H1 (cell line): ENCODE measurements at regions not wholly inside any gene's neighbourhood (a gene's known extent, or its start where the extent isn't known, plus 50 kb on each side); places are given as distances from the start of the nearest gene placed in this dataset.

ENCODE experiments used
- CTCF ChIA-PET: fragments of 300-600 bp; sonication (Branson Sonifier 250); formaldehyde crosslinking; loops from one replicate; lab custom pipeline; 2021; ENCODE audit not compliant: partially characterized antibody; lab: Charles Lee
- POLR2A ChIA-PET: fragments of 300-600 bp; sonication (Branson Sonifier 250); formaldehyde crosslinking; loops from one replicate; lab custom pipeline; 2021; ENCODE audit warnings: inconsistent platforms; ENCODE audit not compliant: partially characterized antibody; lab: Charles Lee
- DNase-seq, 2 experiments: peaks; one replicate each; pipeline versions ENCODE4 v3.0.0 to v3.0.0-alpha.2; 2010 to 2022; ENCODE audit warnings: low spot score in 2 of 2, low read depth in 1 of 2, mixed read lengths in 1 of 2
- FAIRE-seq: peaks from 2 replicates; lab custom pipeline; 2011; peaks lifted over from hg19 to GRCh38; lab: Jason Lieb, UNC
- H2AFZ ChIP-seq: 2 replicates; pipeline ENCODE4 v1.8.1; 2012; ENCODE audit warnings: low read length, inconsistent platforms
- H2AK5ac ChIP-seq: 2 replicates; pipeline ENCODE4 v1.6.1; 2013; ENCODE audit warnings: low read depth, low read length
- H2BK120ac ChIP-seq: replicated peaks from 2 replicates; pipeline ENCODE3; 2013; ENCODE audit warnings: low read depth, low read length, inconsistent platforms
- H2BK12ac ChIP-seq: 2 replicates; pipeline ENCODE4 v1.6.1; 2013; ENCODE audit warnings: low read depth, low read length
- H2BK15ac ChIP-seq: 2 replicates; pipeline ENCODE4 v1.6.1; 2013; ENCODE audit warnings: low read length
- H2BK20ac ChIP-seq: 2 replicates; pipeline ENCODE4 v1.6.1; 2013; ENCODE audit warnings: low read length
- H2BK5ac ChIP-seq: 2 replicates; pipeline ENCODE4 v1.6.1; 2013; ENCODE audit warnings: low read depth, low read length
- H3K14ac ChIP-seq: 2 replicates; pipeline ENCODE4 v1.6.1; 2013; ENCODE audit warnings: inconsistent platforms; ENCODE audit not compliant: insufficient read length
- H3K18ac ChIP-seq: 2 replicates; pipeline ENCODE4 v1.6.1; 2013; ENCODE audit warnings: low read length; ENCODE audit errors: extremely low read depth
- H3K23ac ChIP-seq: 2 replicates; pipeline ENCODE4 v1.6.1; 2013; ENCODE audit warnings: inconsistent platforms; ENCODE audit not compliant: insufficient read length
- H3K23me2 ChIP-seq: 2 replicates; pipeline ENCODE4 v1.6.1; 2013; ENCODE audit warnings: low read depth, low read length
- H3K27ac ChIP-seq: 2 replicates; pipeline ENCODE4 v1.6.1; 2011; ENCODE audit warnings: low read depth, low read length, inconsistent platforms
- H3K27me3 ChIP-seq, 4 experiments: replicated peaks in 1 of 4; 1 replicate in 1 of 4; 2 replicates in 3 of 4; pipeline versions ENCODE4 v1.6.1 to v1.8.1; 2011 to 2013; ENCODE audit warnings: low read length in 3 of 4, mild to moderate bottlenecking in 3 of 4, inconsistent platforms in 2 of 4, mixed read lengths in 2 of 4, moderate library complexity in 1 of 4; ENCODE audit not compliant: control insufficient read depth in 3 of 4, insufficient read depth in 3 of 4; ENCODE audit errors: extremely low read depth in 1 of 4
- H3K36me3 ChIP-seq, 4 experiments: 2 replicates each; pipeline versions ENCODE4 v1.6.1 to v1.8.1; 2011 to 2013; ENCODE audit warnings: mild to moderate bottlenecking in 4 of 4, low read length in 3 of 4, moderate library complexity in 2 of 4, control low read depth in 1 of 4, inconsistent platforms in 1 of 4; ENCODE audit not compliant: insufficient read depth in 4 of 4, control insufficient read depth in 2 of 4
- H3K4ac ChIP-seq: replicated peaks from 2 replicates; pipeline ENCODE3; 2013; ENCODE audit warnings: low read length, low read depth, mixed read lengths, inconsistent platforms; ENCODE audit not compliant: insufficient read length
- H3K4me1 ChIP-seq, 4 experiments: replicated peaks in 1 of 4; 1 replicate in 1 of 4; 2 replicates in 3 of 4; pipeline versions ENCODE4 v1.6.1 to v1.8.1; 2011 to 2013; ENCODE audit warnings: low read length in 3 of 4, inconsistent platforms in 2 of 4, mixed read lengths in 1 of 4; ENCODE audit not compliant: insufficient read depth in 4 of 4, control insufficient read depth in 3 of 4
- H3K4me2 ChIP-seq, 2 experiments: 2 replicates each; pipeline versions ENCODE4 v1.6.1 to v1.8.1; 2011 to 2013; ENCODE audit warnings: low read depth in 2 of 2, low read length in 2 of 2, control low read depth in 1 of 2, inconsistent platforms in 1 of 2, mild to moderate bottlenecking in 1 of 2; ENCODE audit not compliant: insufficient read depth in 1 of 2
- H3K4me3 ChIP-seq, 4 experiments: fragments of 200-600, 300-600 bp in 1 of 4; sonication (generic), shearing (Covaris generic), sonication (Bioruptor Twin) in 1 of 4; 2 replicates each; pipeline versions ENCODE4 v1.5.1 to v1.8.1; 2011 to 2016; ENCODE audit warnings: low read length in 4 of 4, low read depth in 3 of 4, control low read depth in 2 of 4, inconsistent platforms in 2 of 4, mild to moderate bottlenecking in 2 of 4, mixed read lengths in 1 of 4, moderate library complexity in 1 of 4; ENCODE audit not compliant: insufficient read depth in 2 of 4; ENCODE audit errors: extremely low read depth in 1 of 4
- H3K56ac ChIP-seq: replicated peaks from 2 replicates; pipeline ENCODE3; 2013; ENCODE audit warnings: low read depth, mild to moderate bottlenecking, mixed read lengths, low read length, inconsistent platforms; ENCODE audit not compliant: insufficient read length
- H3K79me1 ChIP-seq: 2 replicates; pipeline ENCODE4 v1.6.1; 2013; ENCODE audit warnings: low read depth, low read length, control low read depth
- H3K79me2 ChIP-seq, 2 experiments: 2 replicates each; pipeline versions ENCODE4 v1.6.1 to v1.8.1; 2012 to 2013; ENCODE audit warnings: low read length in 2 of 2, mild to moderate bottlenecking in 2 of 2, inconsistent platforms in 1 of 2; ENCODE audit not compliant: insufficient read depth in 2 of 2, control insufficient read depth in 1 of 2
- H3K9ac ChIP-seq, 4 experiments: replicated peaks in 1 of 4; 1 replicate in 1 of 4; 2 replicates in 3 of 4; pipeline versions ENCODE4 v1.6.1 to v1.8.1; 2011 to 2013; ENCODE audit warnings: low read depth in 3 of 4, low read length in 3 of 4, control low read depth in 2 of 4, mild to moderate bottlenecking in 2 of 4, moderate library complexity in 2 of 4, inconsistent platforms in 1 of 4; ENCODE audit errors: extremely low read depth in 1 of 4
- H3K9me3 ChIP-seq, 2 experiments: 2 replicates each; pipeline versions ENCODE4 v1.6.1 to v1.8.1; 2012 to 2013; ENCODE audit warnings: mild to moderate bottlenecking in 2 of 2, moderate library complexity in 2 of 2, control low read depth in 1 of 2, inconsistent platforms in 1 of 2, low read depth in 1 of 2, low read length in 1 of 2, mixed read lengths in 1 of 2; ENCODE audit not compliant: insufficient read depth in 2 of 2
- H4K20me1 ChIP-seq, 2 experiments: replicated peaks in 1 of 2; 2 replicates each; pipeline versions ENCODE3 to v1.8.1; 2011 to 2013; ENCODE audit warnings: inconsistent platforms in 2 of 2, low read length in 2 of 2, mild to moderate bottlenecking in 1 of 2; ENCODE audit not compliant: insufficient read depth in 2 of 2, control insufficient read depth in 1 of 2
- H4K5ac ChIP-seq: 2 replicates; pipeline ENCODE4 v1.6.1; 2013; ENCODE audit warnings: low read length, low read depth, mixed read lengths, inconsistent platforms; ENCODE audit not compliant: insufficient read length
- H4K8ac ChIP-seq: 2 replicates; pipeline ENCODE4 v1.8.0; 2013; ENCODE audit warnings: mild to moderate bottlenecking, moderate library complexity, low read length, inconsistent platforms; ENCODE audit not compliant: insufficient read depth; ENCODE audit errors: extremely low read depth
- H4K91ac ChIP-seq: replicated peaks from 2 replicates; pipeline ENCODE3; 2013; ENCODE audit warnings: low read length, mixed read lengths, inconsistent platforms; ENCODE audit not compliant: insufficient read length
- BRCA1 ChIP-seq: IDR thresholded peaks from 2 replicates; pipeline ENCODE4 v1.6.1; 2012; ENCODE audit warnings: low read depth, low read length, improper control_type of control experiment
- CBX5 ChIP-seq: fragments of 300-800, 300-1000 bp; sonication (generic); IDR thresholded peaks from 2 replicates; pipeline ENCODE4 v1.7.1; 2016; ENCODE audit warnings: antibody characterized with exemption, low read length, low read depth
- CEBPB ChIP-seq: IDR thresholded peaks from 2 replicates; pipeline ENCODE4 v1.6.1; 2012; ENCODE audit warnings: low read depth, low read length
- GTF2F1 ChIP-seq: IDR thresholded peaks from 2 replicates; pipeline ENCODE4 v1.6.1; 2012; ENCODE audit warnings: low read depth, low read length, improper control_type of control experiment, borderline replicate concordance
- HDAC2 ChIP-seq, 2 experiments: fragments of 300-600 bp in 1 of 2; sonication (generic) in 1 of 2; IDR thresholded peaks; 2 replicates each; pipeline ENCODE4 v1.6.1; 2011 to 2012; ENCODE audit warnings: low read depth in 2 of 2, low read length in 2 of 2, mild to moderate bottlenecking in 2 of 2, moderate library complexity in 2 of 2, borderline replicate concordance in 1 of 2, inconsistent platforms in 1 of 2
- KDM1A ChIP-seq: fragments of 200-600, 300-600 bp; sonication (generic); IDR thresholded peaks from 2 replicates; pipeline ENCODE4 v1.7.1; 2016; ENCODE audit warnings: mild to moderate bottlenecking, low read length, borderline replicate concordance
- KDM4A ChIP-seq: IDR thresholded peaks from one replicate; pipeline ENCODE4 v1.7.1; 2012; ENCODE audit warnings: low read depth, mild to moderate bottlenecking, moderate library complexity, low read length, inconsistent platforms; ENCODE audit not compliant: severe bottlenecking
- NRF1 ChIP-seq: IDR thresholded peaks from 2 replicates; pipeline ENCODE4 v1.6.1; 2011; ENCODE audit warnings: mild to moderate bottlenecking, low read depth, low read length, improper control_type of control experiment
- RBBP5 ChIP-seq: IDR thresholded peaks from 2 replicates; pipeline ENCODE4 v1.7.1; 2012; ENCODE audit warnings: low read depth, mild to moderate bottlenecking, inconsistent platforms, low read length, moderate library complexity, borderline replicate concordance
- RFX5 ChIP-seq: IDR thresholded peaks from 2 replicates; pipeline ENCODE4 v1.6.1; 2011; ENCODE audit warnings: low read depth, low read length, improper control_type of control experiment, borderline replicate concordance
- RNF2 ChIP-seq: fragments of 200-900, 300-1000 bp; sonication (generic); IDR thresholded peaks from 2 replicates; pipeline ENCODE4 v1.7.1; 2016; ENCODE audit warnings: borderline replicate concordance, low read depth, mild to moderate bottlenecking, antibody characterized with exemption, low read length; ENCODE audit not compliant: poor library complexity, severe bottlenecking; ENCODE audit errors: missing control alignments
- SP1 ChIP-seq: IDR thresholded peaks from 2 replicates; pipeline ENCODE4 v1.6.1; 2011; ENCODE audit warnings: low read depth, low read length
- SP4 ChIP-seq: IDR thresholded peaks from 2 replicates; pipeline ENCODE4 v1.6.1; 2012; ENCODE audit warnings: low read length, inconsistent platforms
- TAF7 ChIP-seq: optimal IDR thresholded peaks from 2 replicates; pipeline ENCODE3; 2011; ENCODE audit warnings: low read depth, mild to moderate bottlenecking, inconsistent platforms, low read length, moderate library complexity, borderline replicate concordance
- TBP ChIP-seq: IDR thresholded peaks from 2 replicates; pipeline ENCODE4 v1.6.1; 2011; ENCODE audit warnings: low read depth, low read length, improper control_type of control experiment
- WGBS, 2 experiments: shearing (Covaris generic) in 1 of 2; methylation state at CpG; one replicate each; pipeline versions ENCODE4 v1.1.6 to v1.1.7; 2013 to 2015; ENCODE audit warnings: low lambda C conversion rate in 2 of 2, mixed read lengths in 2 of 2, inconsistent platforms in 1 of 2, low coverage in 1 of 2, missing lambda C conversion rate in 1 of 2; ENCODE audit not compliant: insufficient replicate concordance in 2 of 2, insufficient coverage in 1 of 2, insufficient read length in 1 of 2; ENCODE audit errors: extremely low coverage in 1 of 2, missing lambda C conversion rate in 1 of 2; 5-methylcytosine and 5-hydroxymethylcytosine counted together

GRCh38 chr6:27804851-27805250 is 107.3 kb downstream of the OR2B2 start:
- peaks cover 6% of the 10 kb centered on the region for H3K23me2 ChIP-seq
- no peak overlapping the region for H2BK5ac ChIP-seq
- H3K4me3 ChIP-seq, result no peak overlapping the region
- no peak overlapping the region for H2BK12ac ChIP-seq
- no peak overlapping the region for H4K5ac ChIP-seq
- peaks cover 0 to 3% (median 0%) of the 10 kb centered on the region in 4 experiments; a peak in 2 of 7 replicates for H3K4me1 ChIP-seq
- H3K27me3 ChIP-seq, result no peaks in the 10 kb centered on the region
- H3K9ac ChIP-seq, result no peak overlapping the region
- no peaks in the 10 kb centered on the region for H3K9me3 ChIP-seq
- no peak overlapping the region for H3K4ac ChIP-seq
- H3K18ac ChIP-seq, result no peak overlapping the region
- no peak overlapping the region for H3K14ac ChIP-seq
- no peaks in the 10 kb centered on the region for H3K36me3 ChIP-seq
- no peak overlapping the region for H4K91ac ChIP-seq
- H3K27ac ChIP-seq, result no peak overlapping the region
- H2BK20ac ChIP-seq, result no peak overlapping the region
- H2BK15ac ChIP-seq, result no peak overlapping the region
- H4K20me1 ChIP-seq, result no peaks in the 10 kb centered on the region
- no peaks in the 10 kb centered on the region for H3K79me1 ChIP-seq
- 87% methylated on average over 4 of the region's 4 CpGs; no CpG with 5 or more reads in 1 of the 2 experiments for WGBS, 2 experiments
- no peak overlapping the region for H2BK120ac ChIP-seq
- FAIRE-seq, result no peak
- ChIA-PET POLR2A (interaction anchor here (1.4 kb wide), 1 partner anchor 88 kb away, joined by 5 read pairs; a partner anchor contains a TSS), CTCF (no interaction called here)
- no peak overlapping the region for H2AFZ ChIP-seq
- no peak overlapping the region for H4K8ac ChIP-seq
- no peak overlapping the region for H3K4me2 ChIP-seq
- DNase-seq, result no peak
- H3K79me2 ChIP-seq, result no peaks in the 10 kb centered on the region
- H3K56ac ChIP-seq, result no peak overlapping the region
- H3K23ac ChIP-seq, result no peak overlapping the region
- no peak overlapping the region for H2AK5ac ChIP-seq
- no peak for TF ChIP-seq TBP
- TF ChIP-seq TAF7, result no peak
- TF ChIP-seq KDM4A, result no peak
- TF ChIP-seq NRF1, result no peak
- no peak for TF ChIP-seq BRCA1
- no peak for TF ChIP-seq HDAC2 (IDR thresholded peaks at IDR 0.05; ENCODE audit: borderline replicate concordance in 1 of 2, low read depth in 2 of 2, low read length in 2 of 2)
- TF ChIP-seq CEBPB, result no peak
- TF ChIP-seq KDM1A, result no peak
- no peak for TF ChIP-seq SP1
- no peak for TF ChIP-seq RNF2
- TF ChIP-seq CBX5, result no peak
- no peak for TF ChIP-seq SP4
- no peak for TF ChIP-seq GTF2F1
- no peak for TF ChIP-seq RBBP5
- TF ChIP-seq RFX5, result no peak
